Heart left ventricle (tissue), 13 donors: ENCODE measurements at regions not wholly inside any gene's neighbourhood (a gene's known extent, or its start where the extent isn't known, plus 50 kb on each side); places are given as distances from the start of the nearest gene placed in this dataset.
"Not testable (repeated sequence)": the region's sequence is repeated elsewhere in the genome, so short reads cannot be mapped to it uniquely, and the experiment has no call there.

Experiments
- CTCF ChIP-seq, 12 donors: fragments of 200-600 bp; sonication (generic) in 4 of 12; IDR thresholded peaks; one replicate each; pipeline versions ENCODE4 v1.5.0 to v1.8.0; 2018 to 2022; ENCODE audit warnings: antibody characterized with exemption in 12 of 12, mild to moderate bottlenecking in 5 of 12
- POLR2A ChIP-seq, 2 donors: fragments of 450-650 bp; IDR thresholded peaks; one replicate each; pipeline ENCODE4 v1.6.1; 2017; ENCODE audit warnings: antibody characterized with exemption in 2 of 2, mild to moderate bottlenecking in 2 of 2, moderate library complexity in 2 of 2
- donor health status: ischemic (EF 13 %, LVEDD 7.1; RV severe dilation, severe dysfunction).
- donor health status: DM: no; HTN: yes; CAD: no.
- donor health status: DM: no; HTN: no; CAD: no.
- donor health status: ischemic (EF 25% LVEDD 6.9; RV normal size, moderate dysfunction).
- donor health status: ischemic (EF 25% LVEDD 5.7; RV mildly dilated, moderate dysfunction).
- donor health status: ischemic (EF 35%, LVEDD 5.7; RV mildly dilated, moderate dysfunction).
- donor health status: nonischemic (EF 11% LVEDD 7.7; RV severe dilation, severe dysfunction).
- donor health status: DM: yes; HTN: yes; CAD: no.
- donor health status: PGD.
- donor health status: ischemic (EF 29% LVEDD 5.4; RV normal size, mild dysfunction).
- donor health status: nonischemic (EF 23%, LVEDD 6.1; RV moderate dilation, normal function).

GRCh38 chr7:41550046-41550445 is 152.8 kb downstream of the INHBA start:
- TF ChIP-seq CTCF, POLR2A (IDR thresholded peaks at IDR 0.05): not testable (repeated sequence)
